ENCODE measurements at regions not wholly inside any gene's neighbourhood (a gene's known extent, or its start where the extent isn't known, plus 50 kb on each side); places are given as distances from the start of the nearest gene placed in this dataset.
"Not testable (repeated sequence)": the region's sequence is repeated elsewhere in the genome, so short reads cannot be mapped to it uniquely, and the experiment has no call there.

GRCh38 chr11:130526846-130527245, 78.4 kb downstream of the ADAMTS15 start:
- no peak for ATAC-seq
- no peak for DNase-seq (ENCODE audit: low spot score)
- intact Hi-C loops (cut with DNase I) = no loop called here

GRCh38 chr11:130527636-130528297, 79.3 kb downstream of the ADAMTS15 start:
- intact Hi-C loops (cut with DNase I) = no loop called here
- peak; percentile 75 for ATAC-seq

GRCh38 chr11:130528298-130529261, 80.1 kb downstream of the ADAMTS15 start:
- intact Hi-C loops (cut with DNase I) = no loop called here
- DNase-seq (ENCODE audit: low spot score) (no peak), ATAC-seq (peak; percentile 9)

More at GRCh38 chr11:130527636-130528297, 79.3 kb downstream of the ADAMTS15 start:
- DNase-seq (ENCODE audit: low spot score) = no peak

GRCh38 chr11:130529366-130529765, 80.9 kb downstream of the ADAMTS15 start:
- ATAC-seq = no peak
- no peak for DNase-seq (ENCODE audit: low spot score)
- intact Hi-C loops (cut with DNase I) = no loop called here

GRCh38 chr11:130531061-130531460, 82.6 kb downstream of the ADAMTS15 start:
- intact Hi-C loops (cut with DNase I) = no loop called here
- ATAC-seq = peak; percentile 74

GRCh38 chr11:130533113-130533798, 84.8 kb downstream of the ADAMTS15 start:
- no peak for ATAC-seq
- intact Hi-C loops (cut with DNase I) = no loop called here
- DNase-seq (ENCODE audit: low spot score) = no peak

More at GRCh38 chr11:130531061-130531460, 82.6 kb downstream of the ADAMTS15 start:
- no peak for DNase-seq (ENCODE audit: low spot score)

GRCh38 chr11:130533871-130534270, 85.4 kb downstream of the ADAMTS15 start:
- DNase-seq (ENCODE audit: low spot score) (no peak), ATAC-seq (no peak)
- intact Hi-C loops (cut with DNase I) = no loop called here

GRCh38 chr11:130534551-130534950, 86.1 kb downstream of the ADAMTS15 start:
- no peak for ATAC-seq
- intact Hi-C loops (cut with DNase I) = no loop called here
- no peak for DNase-seq (ENCODE audit: low spot score)

- intact Hi-C loops (cut with DNase I) = no loop called here
- no peak for DNase-seq (ENCODE audit: low spot score)
- ATAC-seq = no peak
These were observed 87.1 kb downstream of the ADAMTS15 start for GRCh38 chr11:130535520-130535919.

GRCh38 chr11:130536106-130537040, 87.9 kb downstream of the ADAMTS15 start:
- intact Hi-C loops (cut with DNase I) = no loop called here
- DNase-seq (ENCODE audit: low spot score) (no peak), ATAC-seq (peak; percentile 63)

GRCh38 chr11:130539680-130540079, 91.2 kb downstream of the ADAMTS15 start:
- intact Hi-C loops (cut with DNase I); DNase-seq (ENCODE audit: low spot score); ATAC-seq: not testable (repeated sequence)

- ATAC-seq (no peak), DNase-seq (ENCODE audit: low spot score) (no peak)
- intact Hi-C loops (cut with DNase I) = no loop called here
These were observed 95.8 kb downstream of the ADAMTS15 start for GRCh38 chr11:130544266-130544665.

GRCh38 chr11:130545449-130546072, 97.1 kb downstream of the ADAMTS15 start:
- no peak for DNase-seq (ENCODE audit: low spot score)
- intact Hi-C loops (cut with DNase I) = no loop called here
- ATAC-seq = peak; percentile 23

- ATAC-seq (peak; percentile 7), DNase-seq (ENCODE audit: low spot score) (no peak)
- intact Hi-C loops (cut with DNase I) = no loop called here
These were observed 98.0 kb downstream of the ADAMTS15 start for GRCh38 chr11:130546438-130546837.

GRCh38 chr11:130546901-130547694, 98.7 kb downstream of the ADAMTS15 start:
- ATAC-seq = no peak
- intact Hi-C loops (cut with DNase I) = no loop called here
- DNase-seq (ENCODE audit: low spot score) = no peak

- intact Hi-C loops (cut with DNase I) = no loop called here
- DNase-seq (ENCODE audit: low spot score) = no peak
- no peak for ATAC-seq
These were observed 99.5 kb downstream of the ADAMTS15 start for GRCh38 chr11:130547761-130548490.

- no peak for DNase-seq (ENCODE audit: low spot score)
- ATAC-seq = no peak
- intact Hi-C loops (cut with DNase I) = no loop called here
These were observed 100.0 kb downstream of the ADAMTS15 start for GRCh38 chr11:130548491-130548833.

Data from sciatic nerve (tissue), 2 donors.